Keratinocyte (primary cell): ENCODE measurements at regions not wholly inside any gene's neighbourhood (a gene's known extent, or its start where the extent isn't known, plus 50 kb on each side); places are given as distances from the start of the nearest gene placed in this dataset.

Experiments used
- DNase-seq: peaks from one replicate; pipeline ENCODE4 v3.0.0-alpha.2; 2011; ENCODE audit warnings: low read depth, missing footprints, low spot score
- FAIRE-seq: peaks from 2 replicates; lab custom pipeline; 2011; peaks lifted over from hg19 to GRCh38; lab: Jason Lieb, UNC
- H2AFZ ChIP-seq: 2 replicates; pipeline ENCODE4 v1.6.0; 2012; ENCODE audit warnings: low read length, control low read depth, inconsistent platforms; ENCODE audit not compliant: control insufficient read depth
- H3K27ac ChIP-seq: 2 replicates; pipeline ENCODE4 v1.5.1; 2011; ENCODE audit warnings: low read length; ENCODE audit not compliant: control insufficient read depth, insufficient read depth
- H3K27me3 ChIP-seq: 3 replicates; pipeline ENCODE4 v1.6.0; 2011; ENCODE audit warnings: low read length; ENCODE audit not compliant: control insufficient read depth, insufficient read depth; ENCODE audit errors: extremely low read depth
- H3K36me3 ChIP-seq, 2 experiments: 2 replicates in 1 of 2; 3 replicates in 1 of 2; pipeline ENCODE4 v1.5.1; 2011; ENCODE audit warnings: low read length in 2 of 2, mild to moderate bottlenecking in 1 of 2; ENCODE audit not compliant: control insufficient read depth in 2 of 2, insufficient read depth in 2 of 2; ENCODE audit errors: extremely low read depth in 1 of 2
- H3K4me1 ChIP-seq: 3 replicates; pipeline ENCODE4 v1.5.1; 2011; ENCODE audit warnings: low read length; ENCODE audit not compliant: control insufficient read depth, insufficient read depth; ENCODE audit errors: extremely low read depth
- H3K4me2 ChIP-seq: 3 replicates; pipeline ENCODE4 v1.6.0; 2011; ENCODE audit warnings: low read depth, low read length; ENCODE audit not compliant: control insufficient read depth, insufficient read depth; ENCODE audit errors: extremely low read depth
- H3K4me3 ChIP-seq, 3 experiments: fragments of 200-600 bp in 1 of 3; sonication (generic) in 1 of 3; 2 replicates in 2 of 3; 3 replicates in 1 of 3; pipeline ENCODE4 v1.5.1; 2011 to 2016; ENCODE audit warnings: low read length in 3 of 3, mild to moderate bottlenecking in 3 of 3, control low read depth in 2 of 3, inconsistent platforms in 1 of 3, low read depth in 1 of 3, mixed read lengths in 1 of 3, mixed run types in 1 of 3, moderate library complexity in 1 of 3; ENCODE audit not compliant: control insufficient read depth in 2 of 3, insufficient read depth in 2 of 3; ENCODE audit errors: extremely low read depth in 1 of 3
- H3K79me2 ChIP-seq: 2 replicates; pipeline ENCODE4 v1.6.0; 2012; ENCODE audit warnings: low read length; ENCODE audit not compliant: control insufficient read depth, insufficient read depth
- H3K9ac ChIP-seq: 3 replicates; pipeline ENCODE4 v1.6.0; 2011; ENCODE audit warnings: low read length; ENCODE audit not compliant: control insufficient read depth, insufficient read depth; ENCODE audit errors: extremely low read depth
- H3K9me1 ChIP-seq: 3 replicates; pipeline ENCODE4 v1.6.0; 2011; ENCODE audit warnings: low read length; ENCODE audit not compliant: control insufficient read depth, insufficient read depth; ENCODE audit errors: extremely low read depth
- H3K9me3 ChIP-seq: 2 replicates; pipeline ENCODE4 v1.5.1; 2012; ENCODE audit warnings: low read depth, low read length; ENCODE audit not compliant: control insufficient read depth
- H4K20me1 ChIP-seq: 3 replicates; pipeline ENCODE4 v1.6.0; 2011; ENCODE audit warnings: low read length; ENCODE audit not compliant: control insufficient read depth, insufficient read depth; ENCODE audit errors: extremely low read depth
- CTCF ChIP-seq, 3 experiments: IDR thresholded peaks in 1 of 3; conservative IDR thresholded peaks in 1 of 3; optimal IDR thresholded peaks in 1 of 3; 2 replicates in 2 of 3; 3 replicates in 1 of 3; pipeline versions ENCODE3 to v1.5.1; 2011; ENCODE audit warnings: low read length in 3 of 3, mild to moderate bottlenecking in 3 of 3, moderate library complexity in 2 of 3, control low read depth in 1 of 3, inconsistent platforms in 1 of 3; ENCODE audit not compliant: insufficient read depth in 2 of 3; ENCODE audit errors: extremely low read depth in 1 of 3
- EZH2 ChIP-seq: IDR thresholded peaks from one replicate; pipeline ENCODE4 v1.6.1; 2012; ENCODE audit warnings: inconsistent platforms, mild to moderate bottlenecking, low read length, moderate library complexity
- dilution Hi-C: fragments of 300-500 bp; cut with MboI; formaldehyde crosslinking; loops from one replicate; pipeline ENCODE4 v1.7.0; 2020; ENCODE audit warnings: low sequenced_read_pairs; ENCODE audit not compliant: extremely low pct_ligation_motif_present

- Histone ChIP-seq H3K4me2 (no peak overlapping the region), H3K36me3 (no peaks in the 10 kb centered on the region), H3K9ac (no peak overlapping the region), H4K20me1 (no peaks in the 10 kb centered on the region), H3K9me1 (no peaks in the 10 kb centered on the region), H3K9me3 (no peaks in the 10 kb centered on the region), H3K4me3 (no peak overlapping the region), H2AFZ (no peak overlapping the region), H3K27me3 (no peaks in the 10 kb centered on the region), H3K27ac (no peak overlapping the region), H3K4me1 (no peaks in the 10 kb centered on the region), H3K79me2 (no peaks in the 10 kb centered on the region)
- no peak for DNase-seq
- no peak for TF ChIP-seq CTCF (optimal IDR thresholded peaks at IDR 0.05 in 1 of 3, IDR thresholded peaks at IDR 0.05 in 1 of 3, conservative IDR thresholded peaks at IDR 0.05 in 1 of 3; ENCODE audit: extremely low read depth in 1 of 3, insufficient read depth in 2 of 3, low read length in 3 of 3)
- no peak for TF ChIP-seq EZH2
- dilution Hi-C loops, result no loop called here
- no peak for FAIRE-seq
These were observed 268.9 kb downstream of the IGSF11 start for GRCh38 chr3:118765636-118766305.

DNA sequence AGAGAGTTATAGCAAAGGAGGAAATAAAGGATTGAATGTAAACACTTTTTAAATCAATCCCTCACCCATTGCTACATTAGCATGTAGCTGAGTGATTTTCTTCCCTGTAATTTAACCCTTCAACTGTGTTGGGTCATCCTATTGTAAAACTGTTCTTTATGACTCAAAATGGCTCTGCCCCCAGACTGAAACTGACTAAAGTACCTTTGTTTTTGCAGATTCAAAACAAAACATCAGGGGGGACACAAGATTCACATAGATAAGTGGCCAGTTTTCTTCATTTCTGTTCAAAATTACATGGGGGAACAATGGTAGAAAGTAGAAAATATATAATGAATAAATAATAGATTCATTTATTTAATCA is 268.4 kb downstream of the IGSF11 start:
- H3K9me3 ChIP-seq, result no peaks in the 10 kb centered on the region
- H3K79me2 ChIP-seq, result no peaks in the 10 kb centered on the region
- H3K36me3 ChIP-seq, result no peaks in the 10 kb centered on the region
- no peaks in the 10 kb centered on the region for H4K20me1 ChIP-seq
- no peak overlapping the region for H2AFZ ChIP-seq
- no peaks in the 10 kb centered on the region for H3K4me1 ChIP-seq
- H3K27me3 ChIP-seq, result no peaks in the 10 kb centered on the region
- no peaks in the 10 kb centered on the region for H3K9me1 ChIP-seq
- no peak overlapping the region for H3K9ac ChIP-seq
- H3K4me2 ChIP-seq, result no peak overlapping the region
- no peak for DNase-seq
- no peak for TF ChIP-seq CTCF (optimal IDR thresholded peaks at IDR 0.05 in 1 of 3, IDR thresholded peaks at IDR 0.05 in 1 of 3, conservative IDR thresholded peaks at IDR 0.05 in 1 of 3; ENCODE audit: extremely low read depth in 1 of 3, insufficient read depth in 2 of 3, low read length in 3 of 3)
- TF ChIP-seq EZH2, result no peak
- H3K27ac ChIP-seq, result no peak overlapping the region
- dilution Hi-C loops, result no loop called here
- H3K4me3 ChIP-seq, result no peak overlapping the region
- FAIRE-seq, result no peak
